RWPE2 (cell line): ENCODE measurements at regions not wholly inside any gene's neighbourhood (a gene's known extent, or its start where the extent isn't known, plus 50 kb on each side); places are given as distances from the start of the nearest gene placed in this dataset.

Experiments
- ATAC-seq: fragments of 200-7000 bp; cut with Tn5 transposase; 3 replicates; pipeline ENCODE4 v1.9.1; 2021; ENCODE audit warnings: low read depth
- DNase-seq: peaks from one replicate; pipeline ENCODE4 v3.0.0-alpha.2; 2020; ENCODE audit warnings: low spot score
- H3K27ac ChIP-seq: fragments of 450-650 bp; 2 replicates; pipeline ENCODE4 v1.5.1; 2017; ENCODE audit warnings: mild to moderate bottlenecking; ENCODE audit not compliant: poor library complexity, severe bottlenecking
- H3K27me3 ChIP-seq: fragments of 250-450 bp; sonication (Bioruptor Pico); 2 replicates; pipeline ENCODE4 v1.5.1; 2021; ENCODE audit warnings: mild to moderate bottlenecking, moderate library complexity; ENCODE audit not compliant: insufficient read depth, poor library complexity, severe bottlenecking
- H3K36me3 ChIP-seq: fragments of 250-450 bp; sonication (Bioruptor Pico); 2 replicates; pipeline ENCODE4 v1.5.1; 2020; ENCODE audit warnings: low read depth, mild to moderate bottlenecking, moderate library complexity
- H3K4me1 ChIP-seq: fragments of 250-450 bp; sonication (Bioruptor Pico); 2 replicates; pipeline ENCODE4 v1.5.1; 2021; ENCODE audit warnings: mild to moderate bottlenecking, moderate library complexity; ENCODE audit not compliant: insufficient read depth, poor library complexity, severe bottlenecking
- H3K4me3 ChIP-seq: fragments of 250-450 bp; sonication (Bioruptor Pico); 2 replicates; pipeline ENCODE4 v1.5.1; 2021; ENCODE audit warnings: mild to moderate bottlenecking, moderate library complexity; ENCODE audit not compliant: severe bottlenecking
- H3K9me3 ChIP-seq: fragments of 250-450 bp; sonication (Bioruptor Pico); 2 replicates; pipeline ENCODE4 v1.5.1; 2021; ENCODE audit warnings: mild to moderate bottlenecking, moderate library complexity; ENCODE audit not compliant: severe bottlenecking
- TF ChIP-seq, protein P1 (sequence below): fragments of 450-650 bp; IDR thresholded peaks from one replicate; pipeline ENCODE4 v1.5.1; 2017; ENCODE audit warnings: mild to moderate bottlenecking, moderate library complexity; ENCODE audit not compliant: poor library complexity, severe bottlenecking

DNA sequence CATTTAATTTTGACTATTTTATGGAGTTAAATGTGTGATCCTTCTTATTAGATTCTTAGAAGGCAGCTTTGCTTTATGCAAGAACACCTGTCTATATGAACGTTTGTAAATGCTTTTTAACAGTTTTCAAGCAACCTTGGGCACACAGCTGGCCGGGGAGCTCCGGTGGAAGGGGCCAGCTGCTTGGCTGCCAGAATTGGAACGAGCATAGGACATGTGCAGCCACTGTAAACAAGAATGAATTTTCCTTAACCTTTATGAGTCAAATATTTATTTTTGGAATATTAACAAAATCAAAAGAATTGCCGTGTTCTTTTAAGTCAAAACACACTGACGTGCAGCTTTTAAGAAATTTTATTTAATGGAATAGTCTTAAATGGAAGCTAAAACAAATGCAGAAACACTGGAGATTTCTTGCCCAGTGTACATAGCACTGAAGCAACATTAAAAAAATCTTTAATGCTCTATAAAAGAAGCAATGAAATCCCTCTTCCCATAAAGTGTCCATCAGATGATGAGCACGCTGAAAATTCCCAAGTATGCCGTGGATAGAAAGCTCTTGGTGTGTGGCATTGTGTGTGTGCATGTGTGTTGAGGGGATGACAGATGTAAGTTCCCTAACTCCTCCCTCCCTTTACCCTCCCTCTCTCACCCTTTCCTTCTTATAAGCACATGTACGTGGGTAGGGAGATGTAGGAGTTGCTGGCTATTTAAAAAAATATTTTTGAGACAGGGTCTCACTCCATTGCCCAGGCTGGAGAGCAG is 208.9 kb upstream of the EXOC2 start:
- H3K4me3 ChIP-seq, result no peak overlapping the region

DNA sequence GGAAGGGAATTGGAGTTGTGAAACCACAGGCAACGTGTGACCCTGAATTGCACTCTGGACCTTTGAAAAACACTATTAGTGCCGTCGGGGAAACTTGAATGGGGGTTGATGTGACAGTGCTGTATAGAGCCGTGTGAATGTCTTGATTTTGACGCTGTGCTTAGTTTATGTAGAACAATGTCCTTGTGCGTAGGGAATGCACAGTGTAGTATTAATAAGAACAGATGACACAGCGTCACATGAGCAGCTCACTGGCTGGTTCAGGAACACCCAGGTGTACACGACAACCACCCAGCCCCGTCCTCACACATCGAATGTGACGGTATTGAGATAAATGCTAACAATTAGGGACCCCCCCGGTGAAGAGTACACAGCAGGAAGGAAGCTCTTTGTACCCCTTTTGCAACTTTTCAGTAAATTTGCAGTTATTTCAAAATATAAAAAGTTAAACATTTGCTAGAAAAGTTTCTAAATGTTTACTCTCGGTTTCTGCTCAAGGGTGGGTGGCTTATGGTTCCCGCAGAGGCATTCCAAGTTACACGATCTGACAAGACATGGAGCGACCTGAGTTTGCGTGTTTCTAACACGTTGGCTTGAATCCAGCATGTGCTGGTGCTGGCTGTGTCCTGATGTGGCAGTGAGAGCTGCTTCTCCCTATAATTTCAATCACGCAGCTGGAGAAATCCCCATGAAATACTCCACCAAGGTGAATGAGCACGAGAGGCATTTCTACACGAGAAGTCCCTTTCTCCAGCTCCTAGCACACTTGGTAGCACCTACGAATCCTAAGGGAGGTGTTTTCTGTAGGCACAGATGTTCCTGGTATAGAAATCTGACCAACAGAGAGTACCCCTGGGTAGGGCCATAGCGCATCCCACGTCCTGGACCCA is 208.0 kb upstream of the EXOC2 start:
- ATAC-seq, result no peak
- TF ChIP-seq, protein P1, sequence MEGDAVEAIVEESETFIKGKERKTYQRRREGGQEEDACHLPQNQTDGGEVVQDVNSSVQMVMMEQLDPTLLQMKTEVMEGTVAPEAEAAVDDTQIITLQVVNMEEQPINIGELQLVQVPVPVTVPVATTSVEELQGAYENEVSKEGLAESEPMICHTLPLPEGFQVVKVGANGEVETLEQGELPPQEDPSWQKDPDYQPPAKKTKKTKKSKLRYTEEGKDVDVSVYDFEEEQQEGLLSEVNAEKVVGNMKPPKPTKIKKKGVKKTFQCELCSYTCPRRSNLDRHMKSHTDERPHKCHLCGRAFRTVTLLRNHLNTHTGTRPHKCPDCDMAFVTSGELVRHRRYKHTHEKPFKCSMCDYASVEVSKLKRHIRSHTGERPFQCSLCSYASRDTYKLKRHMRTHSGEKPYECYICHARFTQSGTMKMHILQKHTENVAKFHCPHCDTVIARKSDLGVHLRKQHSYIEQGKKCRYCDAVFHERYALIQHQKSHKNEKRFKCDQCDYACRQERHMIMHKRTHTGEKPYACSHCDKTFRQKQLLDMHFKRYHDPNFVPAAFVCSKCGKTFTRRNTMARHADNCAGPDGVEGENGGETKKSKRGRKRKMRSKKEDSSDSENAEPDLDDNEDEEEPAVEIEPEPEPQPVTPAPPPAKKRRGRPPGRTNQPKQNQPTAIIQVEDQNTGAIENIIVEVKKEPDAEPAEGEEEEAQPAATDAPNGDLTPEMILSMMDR, result no peak
- DNase-seq, result no peak
- Histone ChIP-seq H3K4me3 (no peak overlapping the region), H3K4me1 (no peaks in the 10 kb centered on the region), H3K36me3 (no peaks in the 10 kb centered on the region), H3K27me3 (no peaks in the 10 kb centered on the region), H3K27ac (no peak overlapping the region), H3K9me3 (no peaks in the 10 kb centered on the region)

More for the DNA sequence above, 208.9 kb upstream of the EXOC2 start:
- Histone ChIP-seq H3K27me3 (no peaks in the 10 kb centered on the region), H3K4me1 (no peaks in the 10 kb centered on the region), H3K9me3 (no peaks in the 10 kb centered on the region), H3K36me3 (no peaks in the 10 kb centered on the region), H3K27ac (no peak overlapping the region)
- ATAC-seq (no peak), DNase-seq (no peak)
- TF ChIP-seq, protein P1, result no peak

DNA sequence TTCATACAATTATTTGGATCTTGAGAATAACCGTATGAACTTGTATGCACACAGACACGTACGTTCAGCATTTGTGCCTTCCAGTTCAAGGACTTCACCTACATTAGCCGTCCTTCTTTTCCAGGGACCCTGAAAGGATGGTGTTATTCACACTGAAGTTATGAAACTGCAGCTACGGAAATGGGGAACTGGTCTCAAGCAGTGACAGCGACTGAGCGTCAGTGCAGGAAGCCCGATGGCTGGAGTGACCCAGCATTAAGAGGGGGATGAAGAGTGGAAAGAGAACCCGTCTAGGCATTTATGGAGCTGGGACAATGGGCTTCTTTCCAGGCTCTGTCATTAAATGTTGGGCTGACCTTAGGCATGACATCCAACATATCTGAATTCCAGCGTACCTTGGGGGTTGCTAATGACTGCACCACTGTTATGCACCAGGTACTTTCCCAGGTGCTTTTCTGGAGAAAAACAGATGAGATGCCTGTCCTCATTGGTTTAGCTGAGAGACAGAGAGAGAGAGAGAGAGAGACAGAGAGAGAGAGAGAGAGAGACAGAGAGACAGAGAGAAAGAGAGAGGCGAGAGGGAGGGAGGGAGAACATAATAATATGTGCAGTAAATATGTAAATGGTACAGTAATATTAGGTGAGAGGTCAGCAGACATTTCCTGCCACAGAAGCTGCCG is 204.7 kb upstream of the EXOC2 start:
- DNase-seq (no peak), ATAC-seq (no peak)
- Histone ChIP-seq H3K4me1 (no peaks in the 10 kb centered on the region), H3K4me3 (no peak overlapping the region), H3K36me3 (no peaks in the 10 kb centered on the region), H3K27ac (no peak overlapping the region), H3K27me3 (no peaks in the 10 kb centered on the region), H3K9me3 (no peaks in the 10 kb centered on the region)
- TF ChIP-seq, protein P1, result no peak

DNA sequence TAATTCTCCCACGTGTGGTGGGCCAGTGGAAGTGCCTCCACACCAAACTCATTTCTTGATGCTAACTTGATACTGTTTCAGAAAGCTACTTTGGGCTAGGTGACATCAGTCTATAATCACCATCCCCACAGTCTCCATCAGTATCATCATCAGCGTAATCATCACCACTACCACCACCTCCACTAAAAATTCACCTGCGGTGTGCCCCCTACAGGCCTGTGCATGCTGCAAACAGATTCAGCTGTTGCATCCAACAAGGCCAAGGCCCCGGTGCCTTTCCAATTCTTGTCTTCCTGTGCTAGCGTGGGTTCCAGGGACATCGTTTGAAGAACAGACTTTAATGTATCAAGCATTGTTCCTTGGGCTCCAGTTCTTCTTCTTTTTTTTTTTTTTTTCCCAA is 201.3 kb upstream of the EXOC2 start:
- no peaks in the 10 kb centered on the region for H3K27me3 ChIP-seq

More for the DNA sequence above, 201.3 kb upstream of the EXOC2 start:
- no peaks in the 10 kb centered on the region for H3K4me1 ChIP-seq
- H3K27ac ChIP-seq, result no peak overlapping the region
- no peak for DNase-seq
- no peak for ATAC-seq
- no peaks in the 10 kb centered on the region for H3K9me3 ChIP-seq
- no peaks in the 10 kb centered on the region for H3K36me3 ChIP-seq
- no peak overlapping the region for H3K4me3 ChIP-seq
- TF ChIP-seq, protein P1, result no peak
